NCI-H774 (cell line): ENCODE measurements at regions not wholly inside any gene's neighbourhood (a gene's known extent, or its start where the extent isn't known, plus 50 kb on each side); places are given as distances from the start of the nearest gene placed in this dataset.

Source experiments
- DNase-seq: peaks from one replicate; lab custom pipeline; 2025; lab: John Stamatoyannopoulos, UW

DNA sequence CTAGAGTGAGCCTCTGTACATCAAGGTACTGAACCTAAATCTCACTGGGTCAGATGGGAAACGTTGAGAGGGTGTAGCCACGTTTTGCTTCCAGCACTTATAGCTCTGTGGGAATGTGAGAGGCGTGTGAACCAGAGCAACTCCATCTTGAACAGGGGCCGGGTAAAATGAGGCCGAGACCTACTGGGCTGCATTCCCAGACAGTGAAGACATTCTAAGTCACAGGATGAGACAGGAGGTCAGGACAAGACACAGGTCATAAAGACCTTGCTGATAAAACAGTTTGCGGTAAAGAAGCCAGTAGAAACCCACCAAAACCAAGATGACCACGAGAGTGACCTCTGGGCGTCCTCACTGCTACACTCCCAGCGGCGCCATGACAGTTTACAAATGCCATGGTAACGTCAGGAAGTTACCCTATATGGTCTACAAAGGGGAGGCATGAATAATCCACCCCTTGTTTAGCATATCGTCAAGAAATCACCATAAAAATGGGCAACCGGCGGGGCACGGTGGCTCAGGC lies 63.4 kb upstream of the NCOR2 start:
- no peak for DNase-seq

DNA sequence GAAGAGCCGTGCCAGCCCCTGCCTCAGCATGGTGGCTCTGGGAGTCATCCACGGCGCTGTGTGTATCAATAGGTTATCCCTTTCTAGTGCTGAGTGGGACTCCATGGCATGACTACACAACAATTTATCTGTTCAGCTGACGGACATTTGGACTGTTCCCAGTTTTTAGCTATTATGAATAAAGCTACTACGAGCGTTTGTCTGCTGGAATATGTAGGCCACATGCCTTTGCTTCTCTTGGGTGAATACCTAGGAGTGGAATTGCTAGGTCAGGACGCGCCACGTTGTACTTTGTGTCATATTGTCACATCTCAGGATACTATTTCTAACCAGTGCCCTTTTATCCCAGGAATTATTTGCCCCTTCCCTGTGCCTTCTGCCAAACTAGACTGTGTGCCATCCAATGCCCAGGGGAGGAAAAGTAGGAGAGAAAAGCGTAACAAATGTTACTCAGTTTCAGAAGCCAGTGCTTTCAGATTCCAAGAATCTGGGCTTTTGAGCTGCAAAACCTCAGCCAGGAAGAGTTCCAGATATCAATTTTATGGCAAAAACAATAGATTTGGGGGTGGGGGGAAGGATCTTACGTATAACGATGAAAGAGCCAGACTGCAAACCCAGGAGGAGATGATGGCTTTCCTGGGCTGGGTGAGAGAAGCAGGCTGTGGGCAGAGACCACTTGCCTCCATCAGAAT lies 62.5 kb upstream of the NCOR2 start:
- DNase-seq = no peak

DNA sequence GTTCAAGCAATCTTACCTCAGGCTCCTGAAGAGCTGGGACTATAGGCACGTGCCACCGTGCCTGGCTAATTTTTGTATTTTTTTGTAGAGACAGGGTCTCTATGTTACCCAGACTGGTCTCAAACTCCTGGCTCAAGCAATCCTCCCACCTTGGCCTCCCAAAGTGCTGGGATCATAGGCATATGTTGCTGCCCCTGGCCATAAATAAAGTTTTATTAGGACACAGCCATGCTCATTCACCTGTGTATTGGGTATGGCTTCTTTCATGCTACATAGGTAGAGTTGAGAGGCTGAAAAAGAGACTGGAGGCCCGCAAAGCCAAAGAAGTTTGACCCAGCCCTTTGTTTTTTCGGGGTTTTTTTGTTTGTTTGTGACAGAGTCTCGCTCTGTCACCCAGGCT lies 61.7 kb upstream of the NCOR2 start:
- no peak for DNase-seq

DNA sequence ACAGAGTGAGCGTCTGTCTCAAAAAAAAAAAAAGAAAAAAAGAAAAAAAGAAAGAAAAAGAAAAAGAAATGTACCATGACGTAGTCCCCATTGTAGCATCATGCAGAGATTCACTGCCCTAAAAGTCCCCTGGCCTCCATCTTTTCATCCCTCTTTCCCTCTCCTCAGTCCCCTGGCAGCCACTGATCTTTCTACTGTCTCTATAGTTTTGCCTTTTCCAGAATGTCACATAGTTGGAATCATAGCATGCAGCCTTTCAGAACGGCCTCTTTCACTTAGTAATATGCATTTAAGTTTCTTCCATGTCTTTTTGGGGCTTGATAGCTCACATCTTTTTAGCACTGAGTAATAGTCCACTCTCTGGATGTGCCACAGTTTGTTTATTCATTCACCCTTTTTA lies 60.5 kb upstream of the NCOR2 start:
- no peak for DNase-seq

DNA sequence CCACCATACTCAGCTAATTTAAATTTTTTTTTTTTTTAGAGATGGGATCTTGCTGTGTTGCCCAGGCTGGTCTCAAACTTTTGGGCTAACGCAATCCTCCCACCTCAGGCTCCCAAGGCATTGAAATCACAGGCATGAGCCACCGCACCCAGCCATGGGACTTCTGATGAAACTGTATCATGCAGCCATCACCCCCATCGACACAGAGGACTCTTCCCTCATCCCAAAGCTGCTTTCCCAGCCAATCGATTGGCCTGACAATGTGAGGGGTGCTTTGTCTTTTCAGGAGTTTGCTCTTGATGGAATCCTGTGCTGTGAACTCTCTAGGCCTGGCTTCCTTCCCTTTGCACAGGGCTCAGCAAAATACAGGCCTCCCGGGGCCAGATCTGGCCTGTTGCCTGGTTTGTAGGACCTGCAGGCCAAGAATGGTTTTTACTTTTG lies 59.6 kb upstream of the NCOR2 start:
- no peak for DNase-seq

DNA sequence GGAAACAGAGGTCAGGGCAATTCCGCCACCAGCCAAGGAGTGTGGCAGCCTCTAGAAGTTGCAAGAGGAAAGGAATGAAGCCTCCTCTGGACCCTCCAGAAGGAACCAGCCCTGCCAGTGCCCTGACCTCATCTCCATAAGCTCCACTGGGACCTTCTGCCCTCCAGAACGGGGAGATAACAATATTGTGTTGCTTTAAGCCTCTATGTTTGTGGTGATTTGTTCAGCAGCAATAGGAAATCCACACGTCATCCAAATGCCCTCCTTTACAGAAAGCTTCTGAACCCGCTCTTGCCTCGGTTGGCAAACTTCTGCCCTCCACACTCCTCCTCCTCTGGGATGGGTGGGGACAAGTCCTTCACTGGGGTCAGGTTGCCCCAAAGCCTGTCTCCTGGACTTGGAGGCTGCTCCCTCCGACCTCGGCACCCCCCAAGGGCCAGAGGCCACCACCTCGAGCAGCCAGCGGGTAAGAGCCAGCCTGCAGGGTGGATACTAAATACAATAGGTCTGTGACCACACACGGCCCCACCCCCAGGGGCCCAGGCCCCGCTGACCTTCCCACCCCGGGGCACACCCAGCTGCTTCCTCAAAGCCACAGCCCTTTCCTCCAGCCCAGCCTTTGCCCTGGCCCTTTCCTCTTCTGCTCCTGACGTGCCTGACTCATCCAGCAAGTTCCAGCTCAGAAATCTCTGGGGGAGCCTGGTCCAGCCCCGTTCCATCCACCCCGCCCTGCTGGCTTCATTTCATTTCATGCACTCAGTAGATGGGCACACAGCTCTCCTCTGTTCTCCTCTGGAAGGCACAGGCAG lies 58.7 kb upstream of the NCOR2 start:
- DNase-seq = no peak

DNA sequence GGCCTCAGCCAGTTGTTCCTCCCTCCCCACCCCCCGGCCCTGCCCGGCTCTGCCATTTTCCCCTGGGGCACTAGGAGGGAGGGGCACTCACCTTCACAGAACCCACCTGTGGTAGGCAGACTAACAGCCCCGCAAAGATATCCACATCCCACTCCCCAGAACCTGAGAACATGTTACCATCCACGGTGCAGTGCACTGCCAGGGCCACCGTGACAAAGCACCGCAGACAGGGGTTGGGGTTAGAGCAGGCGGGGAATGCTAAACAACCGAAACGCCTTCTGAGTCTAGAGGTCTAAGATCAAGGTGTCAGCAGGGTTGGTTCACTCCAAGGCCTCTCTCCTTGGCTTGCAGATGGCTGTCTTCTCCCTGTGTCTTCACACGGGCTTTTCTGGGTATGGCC lies 57.4 kb upstream of the NCOR2 start:
- DNase-seq = no peak

DNA sequence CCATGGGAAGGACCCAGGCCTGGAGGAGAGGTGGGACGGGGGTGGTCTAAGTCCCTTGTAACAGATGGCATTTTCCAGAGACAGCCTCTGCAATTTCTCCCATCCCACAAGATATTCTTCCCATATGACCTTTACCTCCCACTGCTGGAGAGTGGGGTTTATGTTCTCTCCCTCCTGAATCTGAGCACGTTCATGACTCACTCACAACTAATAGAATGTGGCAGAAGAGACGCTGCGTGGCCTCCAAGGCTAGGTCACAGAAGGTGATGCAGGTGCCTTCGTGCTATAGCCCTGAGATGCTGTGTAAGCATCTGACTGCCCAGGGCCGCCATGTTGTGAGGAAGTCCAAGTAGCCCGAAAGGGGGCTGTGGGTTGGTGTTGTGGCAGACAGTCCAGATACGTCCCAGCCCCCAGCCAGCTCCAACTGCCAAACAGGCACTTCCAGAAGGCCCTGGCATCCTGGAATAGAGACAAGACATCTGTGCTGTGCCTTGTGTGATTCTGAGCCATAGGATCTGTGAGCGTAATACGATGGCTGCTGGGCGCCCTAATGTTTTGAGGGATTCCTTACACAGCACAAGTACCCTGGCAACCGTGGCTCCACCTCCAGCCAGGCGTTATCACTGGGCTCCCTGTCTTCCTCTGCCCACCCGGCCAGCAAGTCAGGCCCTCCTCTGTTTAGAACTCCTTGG lies 56.1 kb upstream of the NCOR2 start:
- no peak for DNase-seq

DNA sequence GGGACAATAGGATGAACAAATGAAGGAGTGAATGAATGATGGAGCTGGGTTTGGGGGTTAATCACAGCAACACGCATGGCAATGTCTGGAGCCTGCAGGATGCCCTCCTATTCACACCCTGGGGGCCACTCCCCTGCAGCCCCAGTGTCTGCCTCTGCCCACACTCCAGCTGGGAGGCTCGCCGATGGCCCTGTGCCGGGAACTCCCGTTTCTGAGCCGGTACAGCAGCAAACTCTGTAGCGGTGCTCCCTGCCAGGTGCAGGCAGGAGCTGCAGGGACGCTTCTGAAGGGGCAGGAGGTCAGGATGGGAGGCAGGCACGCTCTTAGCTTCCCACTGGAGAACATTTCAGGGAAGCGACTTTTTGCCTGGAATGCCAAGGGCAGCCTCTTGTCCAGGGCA lies 55.4 kb upstream of the NCOR2 start:
- DNase-seq = no peak

DNA sequence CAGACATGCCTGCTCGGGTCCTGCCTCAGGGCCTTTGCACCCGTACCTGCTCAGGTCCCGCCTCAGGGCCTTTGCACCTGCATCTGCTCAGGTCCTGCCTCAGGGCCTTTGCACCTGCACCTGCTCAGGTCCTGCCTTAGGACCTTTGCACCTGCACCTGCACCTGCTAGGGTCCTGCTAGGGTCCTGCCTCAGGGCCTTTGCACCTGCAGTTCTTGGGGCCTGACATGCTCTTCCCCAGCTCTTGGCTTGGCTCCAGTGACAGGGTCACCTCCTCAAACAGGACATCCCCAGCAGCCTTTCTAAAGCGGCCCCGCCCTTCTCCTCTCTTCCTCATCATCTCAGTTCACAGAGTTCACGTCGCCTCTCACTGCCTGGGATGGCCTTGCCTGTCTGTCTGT lies 54.9 kb upstream of the NCOR2 start:
- DNase-seq = no peak

DNA sequence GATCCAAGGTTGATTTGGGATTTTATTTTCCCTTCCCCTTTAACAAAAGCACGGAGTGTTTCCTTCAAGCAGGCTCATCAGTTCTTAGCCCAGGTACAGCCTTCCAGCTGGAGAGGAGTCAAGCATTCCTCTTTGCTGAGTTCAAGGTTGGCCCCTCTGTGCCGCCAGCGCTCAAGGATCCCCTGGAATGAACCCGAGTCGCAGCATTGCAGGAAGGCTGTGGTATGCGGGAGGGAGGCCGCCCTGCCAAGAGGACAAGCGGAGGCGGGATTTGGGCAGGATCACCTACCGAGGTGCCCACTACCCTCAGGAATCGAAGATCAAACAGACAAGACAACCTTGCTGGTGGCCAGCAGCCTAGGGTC lies 53.9 kb upstream of the NCOR2 start:
- no peak for DNase-seq

DNA sequence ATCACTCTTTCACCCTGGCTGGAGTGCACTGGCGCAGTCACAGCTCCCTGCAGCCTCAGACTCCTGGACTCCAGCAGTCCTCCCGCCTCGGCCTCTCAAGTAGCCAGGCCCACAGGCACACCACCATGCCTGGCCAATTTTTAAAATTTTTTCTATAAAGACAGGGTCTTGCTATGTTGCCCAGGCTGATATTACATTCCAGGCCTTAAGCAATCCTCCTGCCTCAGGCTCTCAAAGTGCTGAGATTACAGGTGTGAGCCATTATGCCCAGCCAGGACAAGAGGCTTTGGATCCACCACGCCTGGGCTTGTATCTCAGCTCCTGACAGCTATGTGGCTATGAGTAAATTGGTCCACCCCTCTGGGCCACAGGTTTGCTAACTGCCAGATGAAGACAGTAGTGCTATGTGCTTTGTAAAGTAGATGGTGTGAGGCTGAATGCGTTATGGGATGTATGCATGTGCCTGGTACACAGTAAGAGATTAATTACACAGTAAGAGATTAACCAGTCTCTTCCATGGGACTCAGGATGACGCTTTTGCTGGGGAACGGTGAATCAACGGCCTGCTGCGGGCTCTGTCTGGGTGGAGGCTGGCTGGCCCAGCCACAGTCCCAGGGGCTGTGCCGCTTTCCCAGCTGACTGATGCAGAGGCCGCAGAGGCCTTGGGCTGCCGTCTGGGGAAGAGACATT lies 53.3 kb upstream of the NCOR2 start:
- no peak for DNase-seq

DNA sequence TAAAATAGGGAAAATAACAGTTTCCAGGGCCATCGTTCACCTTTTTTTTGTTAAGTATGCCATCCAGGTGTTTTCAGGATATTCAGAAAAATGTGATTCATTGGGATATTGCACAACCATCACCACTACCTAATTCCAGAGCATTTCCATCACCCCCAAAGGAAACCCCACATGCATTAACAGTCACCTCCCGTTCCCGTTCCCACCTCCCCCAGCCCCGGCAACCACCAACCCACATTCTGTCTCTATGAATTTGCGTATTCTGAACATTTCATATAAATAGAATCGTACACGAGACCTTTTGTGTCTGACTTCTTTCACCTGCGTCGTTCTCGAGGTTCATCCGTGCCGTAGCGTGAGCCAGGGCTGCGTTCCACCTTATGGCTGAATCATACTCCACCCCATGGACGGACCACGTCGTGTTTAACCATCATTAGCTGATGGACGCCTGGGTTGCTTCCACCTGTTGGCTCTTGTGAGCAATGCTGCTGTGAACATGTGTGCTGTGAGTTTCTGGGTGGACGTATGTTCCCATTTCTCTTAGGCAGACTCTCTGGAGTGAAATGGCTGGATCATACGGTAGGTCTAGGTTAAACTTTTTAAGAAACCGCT lies 51.0 kb upstream of the NCOR2 start:
- DNase-seq = no peak

DNA sequence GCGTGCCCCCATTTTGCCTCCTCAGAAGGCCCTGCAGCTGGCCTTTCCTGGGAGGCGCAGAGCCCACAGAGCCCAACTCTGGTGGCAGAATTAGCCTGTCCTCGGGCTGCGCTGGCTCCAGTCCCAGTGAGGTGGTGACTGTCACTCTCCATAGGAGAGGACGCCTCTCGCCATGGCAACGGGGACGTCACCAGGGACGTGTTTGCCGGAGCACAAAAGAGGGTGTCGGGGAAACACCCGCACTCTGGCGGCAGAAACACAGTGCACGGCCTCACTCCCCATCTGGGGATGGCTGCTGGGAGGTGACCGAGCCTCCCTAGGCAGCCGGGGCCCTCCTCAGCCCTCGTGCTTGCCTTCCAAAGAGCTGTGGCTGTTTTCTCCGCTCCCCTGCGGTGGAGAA lies 50.2 kb upstream of the NCOR2 start:
- DNase-seq = peak; percentile 88
